ENCODE measurements at regions not wholly inside any gene's neighbourhood (a gene's known extent, or its start where the extent isn't known, plus 50 kb on each side); places are given as distances from the start of the nearest gene placed in this dataset.

DNA sequence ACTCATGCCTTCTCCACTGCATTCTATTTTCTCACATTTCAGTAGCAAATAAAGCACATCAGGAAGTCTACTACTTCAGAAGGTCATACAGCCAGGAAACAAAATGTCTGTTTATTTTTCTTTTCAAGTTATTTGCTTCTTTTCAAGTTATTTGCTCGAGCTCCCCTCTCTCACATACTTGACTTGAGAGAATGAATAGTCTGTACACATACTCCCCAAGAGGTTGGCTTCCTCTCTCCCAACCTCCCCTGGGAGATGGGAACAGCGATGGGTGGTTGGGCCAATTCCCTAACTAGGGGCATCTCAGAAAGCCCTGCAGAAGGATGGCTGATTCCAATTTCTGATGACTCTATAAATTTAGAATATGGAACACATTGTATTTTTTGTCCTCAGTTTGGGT, 64.7 kb upstream of the PTPN13 start:
- no peak for DNase-seq

DNA sequence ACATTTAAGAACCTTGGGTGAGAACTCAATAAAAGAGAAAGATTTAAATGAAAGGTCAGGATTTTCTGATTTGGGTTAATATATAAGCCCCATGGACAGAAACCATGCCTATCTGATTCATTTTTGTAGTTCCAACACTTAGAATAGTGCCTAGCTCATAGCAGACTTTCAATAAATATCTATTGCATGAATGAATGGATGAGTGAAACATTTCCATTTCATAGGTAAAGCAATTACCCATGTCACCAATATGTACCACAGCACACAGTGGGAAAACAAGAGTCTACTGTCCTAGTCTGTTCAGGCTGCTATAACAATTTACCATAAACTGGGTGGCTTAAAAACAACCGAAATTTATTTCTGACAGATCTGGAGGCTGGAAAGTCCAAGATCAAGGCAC, 63.9 kb upstream of the PTPN13 start:
- no peak for DNase-seq

DNA sequence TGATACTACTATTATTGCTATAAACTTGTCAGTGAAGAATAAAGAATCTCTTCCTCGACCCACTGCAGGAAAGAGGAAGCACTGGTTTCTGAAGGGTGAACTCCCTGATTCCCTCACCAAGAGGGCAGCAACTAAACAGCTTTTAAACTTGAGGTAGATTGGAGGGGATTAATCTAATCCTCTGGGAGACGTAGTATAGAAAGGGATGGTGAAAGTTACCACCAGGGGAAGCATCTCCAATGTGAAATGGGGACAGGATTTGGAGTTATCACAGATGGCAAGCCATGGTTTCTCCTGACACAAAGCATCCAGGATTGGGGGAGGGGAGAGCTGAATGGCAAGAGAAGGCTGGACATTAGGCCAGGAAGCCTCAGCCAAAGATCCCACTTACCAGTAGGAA, 62.7 kb upstream of the PTPN13 start:
- DNase-seq: no peak

DNA sequence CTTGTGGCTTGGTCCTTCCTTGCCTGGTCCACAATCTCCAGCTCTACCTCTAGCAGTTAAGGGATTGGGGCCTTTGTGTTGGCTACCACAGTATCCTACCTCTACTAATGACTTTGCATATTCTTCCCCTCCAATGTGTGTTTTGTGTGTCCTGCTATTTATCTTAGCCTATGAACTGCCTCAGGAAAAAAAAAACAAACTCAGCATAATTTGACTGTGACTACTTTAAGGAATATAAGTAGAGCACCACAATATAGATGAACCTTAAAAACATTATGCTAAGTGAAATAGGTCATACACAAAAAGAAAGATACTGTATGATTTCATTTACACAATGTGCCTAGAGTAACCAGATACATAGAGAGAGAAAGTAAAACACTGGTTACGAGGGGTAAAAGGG, 61.3 kb upstream of the PTPN13 start:
- DNase-seq: no peak

DNA sequence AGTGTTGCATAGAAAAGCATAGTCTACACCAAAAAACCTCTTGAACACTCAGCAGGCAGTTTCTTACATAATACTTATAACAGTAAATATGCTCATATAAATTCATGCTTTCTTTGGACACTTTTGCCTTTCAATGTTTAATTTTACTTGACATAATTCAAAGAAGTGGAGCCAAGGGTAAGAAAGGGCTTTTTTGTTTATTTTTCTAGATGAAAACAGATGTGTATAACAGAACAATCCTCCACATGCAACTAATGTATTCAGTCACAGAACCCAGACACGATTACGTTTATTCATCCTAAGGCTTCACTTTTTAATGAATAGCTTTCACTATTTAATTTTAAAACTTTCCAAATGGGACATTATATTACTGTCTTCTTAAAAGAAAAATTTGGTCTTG, 58.0 kb upstream of the PTPN13 start:
- peak; percentile 43 for DNase-seq

DNA sequence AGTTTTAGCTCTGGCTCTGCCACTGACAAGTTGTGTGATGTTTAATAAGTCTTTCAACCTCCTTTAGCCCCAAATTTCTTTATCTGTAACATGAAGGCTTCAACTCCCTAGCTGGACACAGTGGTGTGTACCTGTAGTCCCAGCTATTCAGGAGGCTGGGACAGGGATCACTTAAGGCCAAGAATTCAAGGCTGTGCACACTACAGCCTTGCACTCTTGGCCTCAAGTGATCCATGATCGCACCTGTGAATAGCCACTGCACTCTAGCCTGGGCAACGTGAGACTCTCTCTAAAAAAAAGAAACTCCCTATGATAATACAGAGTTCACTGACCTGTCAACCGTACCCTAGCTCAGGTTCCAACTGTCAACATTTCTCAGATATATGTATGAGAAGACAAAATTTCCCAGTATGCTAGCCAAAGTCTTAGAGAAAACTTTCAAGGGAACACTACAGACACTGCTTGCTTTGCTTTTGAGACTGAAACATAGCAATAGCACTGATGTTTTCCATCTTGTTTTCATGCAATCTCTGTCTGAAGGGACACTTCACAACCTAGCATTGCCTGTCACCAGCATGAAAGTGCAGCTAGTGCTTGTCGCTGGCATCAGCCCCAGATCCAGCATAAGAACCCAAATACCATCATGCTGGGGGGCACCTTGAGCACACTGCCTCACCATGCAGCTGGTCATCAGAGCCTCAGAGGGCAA, 51.6 kb upstream of the PTPN13 start:
- DNase-seq: no peak

DNA sequence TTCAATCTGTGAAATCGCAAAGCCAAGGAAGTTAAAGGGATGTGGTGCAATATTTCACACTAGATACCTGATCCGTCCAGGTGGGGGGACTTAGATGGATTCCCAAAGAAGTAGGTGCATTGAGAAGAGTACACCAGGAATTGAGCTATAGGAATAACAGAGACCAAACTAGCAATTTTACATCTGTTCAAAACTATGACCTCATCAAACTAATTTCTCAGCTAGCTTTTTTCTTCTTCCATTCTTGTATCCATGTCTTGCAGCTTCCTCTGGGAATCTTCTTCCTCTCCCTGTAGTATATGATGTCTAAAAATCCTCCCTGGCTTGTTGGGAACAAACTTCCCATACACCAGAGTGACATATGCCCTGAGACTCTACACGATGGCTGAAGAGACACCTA, 51.0 kb upstream of the PTPN13 start:
- DNase-seq: no peak

DNA sequence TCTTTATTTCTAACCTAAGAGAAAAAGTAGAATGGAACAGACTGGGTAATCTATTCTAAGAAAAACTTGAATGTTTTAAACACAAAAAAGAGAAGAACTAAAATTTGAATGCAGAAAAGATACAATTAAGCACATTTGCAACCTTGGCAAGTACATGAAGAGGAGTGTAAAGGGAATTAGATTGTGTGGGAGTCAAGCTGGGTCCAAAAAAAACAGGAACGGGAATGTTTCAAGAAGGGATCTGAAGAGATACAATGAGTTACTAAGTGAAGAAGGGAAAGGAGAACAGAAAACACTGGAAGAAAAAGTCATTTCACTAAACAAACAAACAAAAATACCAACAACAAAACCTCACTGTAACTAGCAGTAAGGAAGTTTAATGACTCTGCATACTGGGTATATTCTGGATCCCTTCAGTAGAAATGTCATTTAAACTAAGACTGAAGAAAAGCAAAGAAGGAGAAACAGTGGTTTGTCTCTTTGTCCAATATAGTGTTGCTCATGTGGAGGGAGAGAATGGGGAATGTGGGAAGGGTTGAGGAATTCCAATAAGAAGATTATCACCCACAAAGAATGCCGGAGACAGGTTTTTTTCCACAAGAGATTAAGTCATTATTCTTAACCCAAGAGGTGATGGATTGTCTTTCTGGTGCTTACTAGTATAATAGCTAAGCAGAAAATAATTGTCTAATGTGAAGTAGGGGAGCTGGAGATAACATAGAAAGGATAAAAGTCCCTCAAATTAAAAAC, 50.4 kb upstream of the PTPN13 start:
- DNase-seq: no peak

DNA sequence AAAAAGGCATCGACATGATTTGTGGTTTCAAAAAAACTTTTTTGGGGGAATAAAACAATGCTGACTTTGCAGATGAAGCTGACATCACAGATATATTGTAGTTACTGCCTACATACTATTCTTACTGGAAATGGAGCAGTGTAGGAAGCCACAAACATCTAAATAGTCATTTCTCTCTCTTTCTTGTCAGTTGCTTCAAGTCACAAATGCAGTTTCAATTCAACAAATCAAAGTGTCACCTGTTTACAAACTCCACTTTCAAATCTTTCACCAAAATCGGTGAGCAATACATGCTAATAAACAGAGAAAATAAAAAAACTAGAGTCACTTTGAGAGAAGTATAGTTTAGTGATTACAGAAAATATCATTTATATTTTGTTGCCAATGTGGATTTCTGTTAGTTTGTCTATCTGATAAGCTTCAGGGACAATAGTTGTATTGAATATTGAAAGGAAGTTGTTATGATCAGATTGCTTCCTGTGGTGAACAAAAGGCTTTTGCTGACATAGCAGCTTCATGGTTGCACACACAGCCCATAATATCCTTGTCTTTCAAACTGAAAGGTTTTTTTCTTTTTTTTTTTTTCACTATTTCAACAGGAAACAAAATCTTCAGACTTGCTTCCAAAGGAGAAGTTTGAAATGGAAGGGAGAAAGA, 49.7 kb upstream of the PTPN13 start:
- DNase-seq: no peak
